ENCODE measurements at regions not wholly inside any gene's neighbourhood (a gene's known extent, or its start where the extent isn't known, plus 50 kb on each side); places are given as distances from the start of the nearest gene placed in this dataset.

- H3K4me1 Mint-ChIP-seq, result no peaks in the 10 kb centered on the region
- no peaks in the 10 kb centered on the region for H3K27me3 ChIP-seq
- peaks cover 3% of the 10 kb centered on the region for H3K27me3 Mint-ChIP-seq (ENCODE audit: insufficient read depth, low read depth)
These were observed 54.6 kb upstream of the ARHGAP21 start for GRCh38 chr10:24778298-24778697.

GRCh38 chr10:24777196-24777595 is 53.5 kb upstream of the ARHGAP21 start:
- no peak overlapping the region for H3K4me2 ChIP-seq
- Mint-ChIP-seq H3K9me3 (no peaks in the 10 kb centered on the region), H3K27ac (no peak overlapping the region), H3K36me3 (no peaks in the 10 kb centered on the region), H3K4me3 (no peak overlapping the region), H3K4me1 (no peaks in the 10 kb centered on the region), H3K27me3 (ENCODE audit: insufficient read depth, low read depth) (peaks cover 3% of the 10 kb centered on the region)
- no peaks in the 10 kb centered on the region for H3F3A ChIP-seq (ENCODE audit: low read depth)
- no peaks in the 10 kb centered on the region for H3K36me3 ChIP-seq
- H3K9ac ChIP-seq, result no peak overlapping the region
- no peak overlapping the region for H2AFZ ChIP-seq (replicated peaks)
- TF ChIP-seq EZH2 (IDR thresholded peaks at IDR 0.05), result no peak
- no peak for TF ChIP-seq EZH2phosphoT487 (IDR thresholded peaks at IDR 0.05)
- no peak for TF ChIP-seq CTCF (IDR thresholded peaks at IDR 0.05)
- no peaks in the 10 kb centered on the region for H3K27me3 ChIP-seq
- no peaks in the 10 kb centered on the region for H3K9me3 ChIP-seq (ENCODE audit: low read depth)
- no peaks in the 10 kb centered on the region for H4K20me1 ChIP-seq (ENCODE audit: low read depth)
- H3K4me1 ChIP-seq, result no peaks in the 10 kb centered on the region
- no peak for DNase-seq (ENCODE audit: low spot score)
- no peak overlapping the region for H3K4me3 ChIP-seq
- H3K27ac ChIP-seq, result no peak overlapping the region
- H3K79me2 ChIP-seq (ENCODE audit: low read depth), result no peaks in the 10 kb centered on the region

More at GRCh38 chr10:24778298-24778697, 54.6 kb upstream of the ARHGAP21 start:
- no peaks in the 10 kb centered on the region for H4K20me1 ChIP-seq (ENCODE audit: low read depth)
- H3K9me3 Mint-ChIP-seq, result no peaks in the 10 kb centered on the region
- no peaks in the 10 kb centered on the region for H3K36me3 ChIP-seq
- H3K79me2 ChIP-seq (ENCODE audit: low read depth), result no peaks in the 10 kb centered on the region
- H3K9ac ChIP-seq, result no peak overlapping the region
- no peak overlapping the region for H3K4me2 ChIP-seq
- H2AFZ ChIP-seq (replicated peaks), result no peak overlapping the region
- H3K27ac ChIP-seq, result no peak overlapping the region
- H3K27ac Mint-ChIP-seq, result no peak overlapping the region
- H3K9me3 ChIP-seq (ENCODE audit: low read depth), result no peaks in the 10 kb centered on the region
- H3K4me3 Mint-ChIP-seq, result no peak overlapping the region
- no peaks in the 10 kb centered on the region for H3K36me3 Mint-ChIP-seq
- H3K4me1 ChIP-seq, result no peaks in the 10 kb centered on the region
- H3F3A ChIP-seq (ENCODE audit: low read depth), result no peaks in the 10 kb centered on the region
- no peak for DNase-seq (ENCODE audit: low spot score)
- no peak overlapping the region for H3K4me3 ChIP-seq
- TF ChIP-seq EZH2 (IDR thresholded peaks at IDR 0.05) (no peak), CTCF (IDR thresholded peaks at IDR 0.05) (no peak), EZH2phosphoT487 (IDR thresholded peaks at IDR 0.05) (no peak)

GRCh38 chr10:24773939-24774589 is 50.4 kb upstream of the ARHGAP21 start:
- Mint-ChIP-seq H3K27ac (no peak overlapping the region), H3K27me3 (ENCODE audit: insufficient read depth, low read depth) (no peaks in the 10 kb centered on the region), H3K9me3 (no peaks in the 10 kb centered on the region), H3K4me1 (no peaks in the 10 kb centered on the region), H3K36me3 (no peaks in the 10 kb centered on the region), H3K4me3 (no peak overlapping the region)
- no peak overlapping the region for H3K4me2 ChIP-seq
- H3K27ac ChIP-seq, result no peak overlapping the region
- no peaks in the 10 kb centered on the region for H3F3A ChIP-seq (ENCODE audit: low read depth)
- H3K36me3 ChIP-seq, result no peaks in the 10 kb centered on the region
- H2AFZ ChIP-seq (replicated peaks), result no peak overlapping the region
- H3K9me3 ChIP-seq (ENCODE audit: low read depth), result no peaks in the 10 kb centered on the region
- TF ChIP-seq CTCF (IDR thresholded peaks at IDR 0.05) (no peak), EZH2 (IDR thresholded peaks at IDR 0.05) (no peak), EZH2phosphoT487 (IDR thresholded peaks at IDR 0.05) (no peak)
- H3K27me3 ChIP-seq, result no peaks in the 10 kb centered on the region
- H3K79me2 ChIP-seq (ENCODE audit: low read depth), result no peaks in the 10 kb centered on the region
- no peaks in the 10 kb centered on the region for H4K20me1 ChIP-seq (ENCODE audit: low read depth)
- no peak overlapping the region for H3K4me3 ChIP-seq
- DNase-seq (ENCODE audit: low spot score), result no peak
- H3K9ac ChIP-seq, result no peak overlapping the region
- no peaks in the 10 kb centered on the region for H3K4me1 ChIP-seq
